SK-N-MC (cell line): ENCODE measurements at regions not wholly inside any gene's neighbourhood (a gene's known extent, or its start where the extent isn't known, plus 50 kb on each side); places are given as distances from the start of the nearest gene placed in this dataset.

Source experiments
- EZH2 ChIP-seq: fragments of 200-600 bp; sonication (generic); IDR thresholded peaks from one replicate; pipeline ENCODE4 v1.6.1; 2017; ENCODE audit warnings: antibody characterized with exemption
- FOXP2 ChIP-seq: optimal IDR thresholded peaks from 2 replicates; pipeline ENCODE3; 2011; ENCODE audit warnings: mild to moderate bottlenecking, moderate library complexity; ENCODE audit not compliant: insufficient read depth; ENCODE audit errors: extremely low read length, control extremely low read depth
- POLR2AphosphoS5 ChIP-seq: IDR thresholded peaks from 2 replicates; pipeline ENCODE4 v1.6.1; 2012; ENCODE audit warnings: mild to moderate bottlenecking, low read depth, low read length, borderline replicate concordance

DNA sequence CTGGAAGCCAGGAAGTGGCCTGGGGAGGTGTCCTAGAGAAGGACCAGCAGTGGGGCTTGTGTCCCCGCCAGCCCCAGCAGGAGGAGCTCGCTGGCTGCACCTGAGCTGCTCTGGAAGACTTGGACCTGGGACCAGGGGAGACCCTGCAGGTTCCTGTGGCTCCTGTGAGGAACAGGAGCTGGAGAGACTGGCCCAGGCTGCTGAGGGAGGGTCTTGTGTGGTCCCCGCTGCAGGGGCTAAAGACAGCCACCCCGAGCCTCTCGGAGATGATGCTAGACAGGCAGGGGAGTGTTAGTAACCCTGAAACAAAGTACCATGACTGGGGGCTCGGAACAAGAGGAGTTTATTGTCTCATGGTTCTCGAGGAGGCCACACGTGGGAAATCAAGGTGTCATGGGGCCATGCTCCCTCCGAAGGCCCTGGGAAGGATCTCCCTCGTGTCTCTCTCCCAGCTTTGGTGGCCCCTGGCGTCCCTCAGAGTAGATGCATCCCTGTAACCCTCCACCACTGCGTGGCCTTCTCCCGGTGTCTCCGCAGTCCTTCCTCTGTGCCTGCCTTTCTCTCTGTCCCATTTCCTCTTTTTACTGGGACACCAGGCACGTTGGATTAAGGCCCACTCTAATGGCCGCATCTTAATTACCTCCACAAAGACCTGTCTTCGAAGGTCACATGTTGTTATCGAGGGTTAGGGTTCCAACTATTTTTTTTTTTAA is 348.4 kb downstream of the GLRX3 start:
- TF ChIP-seq POLR2AphosphoS5 (no peak), EZH2 (no peak), FOXP2 (no peak)
